ENCODE measurements at regions not wholly inside any gene's neighbourhood (a gene's known extent, or its start where the extent isn't known, plus 50 kb on each side); places are given as distances from the start of the nearest gene placed in this dataset.

- DNase-seq (ENCODE audit: low read depth) = no peak
Measured at GRCh38 chr22:27499121-27499520, 302.4 kb downstream of the MN1 start.

- no peak for DNase-seq (ENCODE audit: low read depth)
Measured at GRCh38 chr22:27501191-27501936, 300.2 kb downstream of the MN1 start.

GRCh38 chr22:27502327-27502726 is 299.2 kb downstream of the MN1 start:
- no peak for DNase-seq (ENCODE audit: low read depth)

GRCh38 chr22:27504360-27505253 is 296.9 kb downstream of the MN1 start:
- DNase-seq (ENCODE audit: low read depth) = no peak

- DNase-seq (ENCODE audit: low read depth) = no peak
Measured at GRCh38 chr22:27507111-27507611, 294.4 kb downstream of the MN1 start.

GRCh38 chr22:27507935-27508526 is 293.5 kb downstream of the MN1 start:
- DNase-seq (ENCODE audit: low read depth) = no peak

GRCh38 chr22:27509132-27509920 is 292.2 kb downstream of the MN1 start:
- no peak for DNase-seq (ENCODE audit: low read depth)

- DNase-seq (ENCODE audit: low read depth) = no peak
Measured at GRCh38 chr22:27510024-27510423, 291.5 kb downstream of the MN1 start.

GRCh38 chr22:27512283-27512761 is 289.2 kb downstream of the MN1 start:
- peak; percentile 90 for DNase-seq (ENCODE audit: low read depth)

GRCh38 chr22:27513021-27513420 is 288.5 kb downstream of the MN1 start:
- DNase-seq (ENCODE audit: low read depth) = no peak

GRCh38 chr22:27514601-27515523 is 286.7 kb downstream of the MN1 start:
- DNase-seq (ENCODE audit: low read depth) = peak; percentile 85

GRCh38 chr22:27517361-27518155 is 284.0 kb downstream of the MN1 start:
- DNase-seq (ENCODE audit: low read depth) = no peak

GRCh38 chr22:27518531-27519340 is 282.8 kb downstream of the MN1 start:
- DNase-seq (ENCODE audit: low read depth) = no peak

- DNase-seq (ENCODE audit: low read depth) = no peak
Measured at GRCh38 chr22:27523711-27524110, 277.8 kb downstream of the MN1 start.

- no peak for DNase-seq (ENCODE audit: low read depth)
Measured at GRCh38 chr22:27525711-27526110, 275.8 kb downstream of the MN1 start.

GRCh38 chr22:27526901-27527300 is 274.7 kb downstream of the MN1 start:
- no peak for DNase-seq (ENCODE audit: low read depth)

- DNase-seq (ENCODE audit: low read depth) = no peak
Measured at GRCh38 chr22:27531782-27532530, 269.6 kb downstream of the MN1 start.

Measured in forelimb muscle (tissue), 1 donor.